M059J (cell line): ENCODE measurements at regions not wholly inside any gene's neighbourhood (a gene's known extent, or its start where the extent isn't known, plus 50 kb on each side); places are given as distances from the start of the nearest gene placed in this dataset.

ENCODE experiments used
- DNase-seq: peaks from one replicate; pipeline ENCODE4 v3.0.0-alpha.2; 2012; ENCODE audit warnings: low read depth

GRCh38 chr9:82495884-82496777, 507.6 kb downstream of the SPATA31D1 start:
- peak; percentile 20 for DNase-seq

- DNase-seq = no peak
Observed at GRCh38 chr9:82498541-82499317, 510.2 kb downstream of the SPATA31D1 start.

GRCh38 chr9:82499337-82499736, 510.8 kb downstream of the SPATA31D1 start:
- DNase-seq = no peak

GRCh38 chr9:82504620-82505019, 516.0 kb downstream of the SPATA31D1 start:
- DNase-seq = no peak

GRCh38 chr9:82511626-82512025, 523.1 kb downstream of the SPATA31D1 start:
- DNase-seq = no peak

- DNase-seq = no peak
Observed at GRCh38 chr9:82512728-82513127, 524.2 kb downstream of the SPATA31D1 start.

GRCh38 chr9:82513242-82513751, 524.7 kb downstream of the SPATA31D1 start:
- DNase-seq = peak; percentile 37

GRCh38 chr9:82513976-82514735, 525.6 kb downstream of the SPATA31D1 start:
- DNase-seq = peak; percentile 25

- DNase-seq = no peak
Observed at GRCh38 chr9:82518868-82519267, 530.3 kb downstream of the SPATA31D1 start.

- no peak for DNase-seq
Observed at GRCh38 chr9:82519332-82519731, 530.8 kb downstream of the SPATA31D1 start.

GRCh38 chr9:82524407-82524806, 535.8 kb downstream of the SPATA31D1 start:
- DNase-seq = no peak

- no peak for DNase-seq
Observed at GRCh38 chr9:82526577-82526976, 536.4 kb downstream of the RASEF start.

GRCh38 chr9:82531795-82532194, 531.1 kb downstream of the RASEF start:
- no peak for DNase-seq

- DNase-seq = no peak
Observed at GRCh38 chr9:82532504-82533180, 530.3 kb downstream of the RASEF start.

GRCh38 chr9:82535432-82535998, 527.4 kb downstream of the RASEF start:
- no peak for DNase-seq

GRCh38 chr9:82538634-82539033, 524.3 kb downstream of the RASEF start:
- peak; percentile 72 for DNase-seq

- DNase-seq = no peak
Observed at GRCh38 chr9:82539146-82539545, 523.8 kb downstream of the RASEF start.

- DNase-seq = no peak
Observed at GRCh38 chr9:82539856-82540579, 522.9 kb downstream of the RASEF start.

GRCh38 chr9:82543726-82544125, 519.2 kb downstream of the RASEF start:
- DNase-seq = peak; percentile 76

GRCh38 chr9:82546136-82546535, 516.8 kb downstream of the RASEF start:
- no peak for DNase-seq
